D341Med (cell line): ENCODE measurements at regions not wholly inside any gene's neighbourhood (a gene's known extent, or its start where the extent isn't known, plus 50 kb on each side); places are given as distances from the start of the nearest gene placed in this dataset.

Experiments used
- DNase-seq: peaks from one replicate; pipeline ENCODE4 v3.0.0; 2012; ENCODE audit warnings: low spot score

DNA sequence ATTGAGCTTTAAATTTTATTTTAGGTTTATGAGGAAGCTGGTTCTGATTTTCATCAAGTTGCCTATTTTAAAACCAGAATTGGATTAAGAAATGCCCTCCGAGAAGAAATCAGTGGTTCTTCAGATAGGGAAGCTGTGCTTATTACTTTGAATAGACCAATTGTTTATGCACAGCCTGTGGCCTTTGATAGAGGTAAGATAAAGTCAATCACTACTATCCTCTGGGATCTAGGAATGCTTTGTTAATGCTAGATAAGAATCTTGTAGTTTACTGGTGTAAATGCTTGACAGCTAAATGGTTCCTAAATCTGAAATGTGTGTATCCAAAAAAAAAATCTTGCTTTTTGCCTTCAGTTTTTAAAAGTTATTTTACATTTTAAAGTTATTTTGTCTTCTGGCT is 73.0 kb upstream of the ADAD1 start:
- no peak for DNase-seq

DNA sequence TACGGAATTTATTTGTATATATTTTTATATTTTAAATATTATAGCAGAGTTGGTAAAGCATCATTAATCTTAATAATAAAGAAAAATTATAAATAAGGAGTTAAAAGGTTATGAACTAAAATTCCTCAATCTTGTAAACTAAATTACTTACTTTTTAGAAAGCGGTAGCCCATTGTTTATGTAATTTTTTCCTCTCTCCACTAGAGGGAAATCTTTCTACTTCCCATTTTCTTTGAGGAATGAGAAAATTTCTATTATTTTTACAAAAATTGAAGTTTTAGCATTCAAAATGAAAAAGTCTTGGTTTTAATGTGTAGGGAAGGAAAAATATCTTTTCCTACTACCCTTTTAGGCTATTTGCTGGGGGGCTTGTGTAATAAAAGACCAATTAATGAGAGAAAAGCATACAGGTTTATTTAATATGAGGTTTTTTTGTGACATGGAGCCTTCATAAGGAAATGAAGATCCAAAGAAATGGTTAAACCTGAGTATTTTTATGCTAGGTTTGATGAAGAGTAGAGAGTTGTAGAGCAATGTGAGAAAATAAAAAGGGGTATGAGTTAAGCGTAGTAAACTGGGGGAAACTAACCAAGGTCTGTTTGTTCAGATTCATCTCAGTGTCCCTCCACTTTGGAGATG is 68.7 kb upstream of the ADAD1 start:
- DNase-seq, result no peak

DNA sequence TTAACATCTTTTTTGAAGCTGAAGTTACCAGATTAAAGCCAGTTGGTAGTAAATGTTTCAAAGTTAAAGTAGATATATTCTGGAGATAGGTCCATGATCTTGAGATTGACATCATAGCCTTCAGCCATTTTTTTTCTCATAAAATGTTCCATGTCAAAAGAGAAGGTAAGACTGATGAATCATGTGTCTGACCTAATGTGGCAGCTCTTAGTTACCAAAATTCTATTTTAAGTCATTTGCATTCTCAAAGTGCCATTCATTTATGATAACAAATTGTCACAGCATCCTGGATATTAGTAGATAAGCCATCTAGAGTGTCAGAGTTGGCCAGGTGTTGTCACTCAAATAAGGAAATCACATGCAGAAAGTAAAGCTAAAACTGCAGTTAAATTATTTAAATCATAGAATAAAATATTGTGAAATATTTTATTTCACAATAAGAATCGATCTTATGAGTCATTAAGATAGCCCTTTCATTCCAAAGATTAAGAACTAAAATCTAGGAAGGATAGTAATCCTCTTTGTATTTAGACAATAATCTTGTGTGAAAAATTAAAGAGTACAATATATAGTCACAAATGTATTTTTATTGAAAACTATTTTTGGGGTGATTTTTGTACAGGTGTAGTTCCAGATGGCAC is 65.7 kb upstream of the ADAD1 start:
- DNase-seq, result no peak

DNA sequence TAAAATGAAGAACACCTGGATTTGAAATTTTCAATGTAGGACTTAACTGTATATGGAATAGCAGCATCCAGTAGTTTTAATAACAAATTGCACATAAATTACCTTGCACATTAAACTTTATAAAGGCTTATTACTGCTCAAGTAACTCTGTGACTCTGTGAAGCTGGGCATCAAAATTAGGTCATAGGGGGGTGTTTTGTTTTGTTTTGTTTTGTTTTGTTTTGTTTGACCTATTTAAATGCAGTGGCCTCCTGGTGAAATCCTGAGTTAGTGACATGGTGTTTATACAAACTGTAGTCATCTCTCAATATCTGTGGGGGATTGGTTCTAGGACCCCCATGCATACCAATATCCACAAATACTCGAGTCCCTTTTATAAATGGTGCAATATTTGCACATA is 51.9 kb upstream of the ADAD1 start:
- no peak for DNase-seq

DNA sequence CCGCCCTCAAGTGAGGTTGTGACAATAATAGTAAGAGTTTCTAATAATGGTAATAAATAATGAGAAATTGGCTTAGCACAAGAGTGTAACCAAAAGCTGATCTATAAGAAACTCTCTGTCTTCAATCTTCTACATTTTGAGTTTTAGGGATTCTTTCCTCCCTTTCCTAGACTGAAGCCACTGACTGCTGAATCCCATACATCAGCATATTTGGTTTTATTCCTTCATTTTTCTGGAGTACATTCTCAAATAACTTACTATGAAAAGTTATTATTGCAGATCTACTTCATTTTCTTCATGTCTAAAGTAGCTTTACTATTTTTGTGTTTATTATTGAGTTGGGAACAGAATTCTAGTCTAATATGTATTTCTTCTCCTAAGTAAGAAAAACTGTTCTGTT is 49.9 kb upstream of the ADAD1 start:
- DNase-seq, result no peak
